Activated CD8-positive, alpha-beta T cell treated with anti-CD3 and anti-CD28 coated beads, Interleukin-2, amount 10 ng/mL, durations not matched to agents 7 days and 5 days (primary cell): ENCODE measurements at regions not wholly inside any gene's neighbourhood (a gene's known extent, or its start where the extent isn't known, plus 50 kb on each side); places are given as distances from the start of the nearest gene placed in this dataset.

ENCODE experiments used
- ATAC-seq: fragments of 150-1000 bp; cut with Tn5 transposase; one replicate; pipeline ENCODE4 v1.10.0; 2021; ENCODE audit warnings: moderate library complexity
- CTCF ChIA-PET: fragments of 350-600 bp; sonication (Branson Sonifier 250); formaldehyde crosslinking; loops from one replicate; lab custom pipeline; 2021; ENCODE audit warnings: antibody characterized with exemption; lab: Charles Lee
- POLR2A ChIA-PET: fragments of 350-600 bp; sonication (Branson Sonifier 250); formaldehyde crosslinking; loops from one replicate; lab custom pipeline; 2021; ENCODE audit warnings: antibody characterized with exemption; lab: Charles Lee
- DNase-seq: peaks from one replicate; pipeline ENCODE4 v3.0.0-alpha.2; 2020
- H3K27ac Mint-ChIP-seq: one replicate; pipeline ENCODE4 v1.8.0; 2021; ENCODE audit warnings: mild to moderate bottlenecking, mixed read lengths
- H3K27me3 Mint-ChIP-seq: one replicate; pipeline ENCODE4 v1.8.0; 2021; ENCODE audit warnings: low read depth, mixed read lengths
- H3K36me3 Mint-ChIP-seq: one replicate; pipeline ENCODE4 v1.8.0; 2021; ENCODE audit warnings: low read depth, mixed read lengths
- H3K4me1 Mint-ChIP-seq: one replicate; pipeline ENCODE4 v1.8.0; 2021; ENCODE audit warnings: low read depth, mixed read lengths
- H3K4me3 Mint-ChIP-seq: one replicate; pipeline ENCODE4 v1.8.0; 2021; ENCODE audit warnings: mild to moderate bottlenecking, mixed read lengths
- H3K9me3 Mint-ChIP-seq: one replicate; pipeline ENCODE4 v1.8.0; 2022; ENCODE audit warnings: mixed read lengths; ENCODE audit not compliant: insufficient read depth

GRCh38 chr14:83556065-83556464 is 1973.9 kb upstream of the FLRT2 start:
- ATAC-seq (no peak), DNase-seq (no peak)
- H3K27ac Mint-ChIP-seq: no peak overlapping the region
- ChIA-PET POLR2A (no interaction called here), CTCF (no interaction called here)
- no peaks in the 10 kb centered on the region for H3K36me3 Mint-ChIP-seq
- no peaks in the 10 kb centered on the region for H3K4me1 Mint-ChIP-seq
- H3K4me3 Mint-ChIP-seq: no peak overlapping the region
- peaks cover 22% of the 10 kb centered on the region for H3K9me3 Mint-ChIP-seq
- H3K27me3 Mint-ChIP-seq: no peaks in the 10 kb centered on the region

- ChIA-PET CTCF (no interaction called here), POLR2A (no interaction called here)
- no peaks in the 10 kb centered on the region for H3K27me3 Mint-ChIP-seq
- no peaks in the 10 kb centered on the region for H3K36me3 Mint-ChIP-seq
- H3K27ac Mint-ChIP-seq: no peak overlapping the region
- H3K4me3 Mint-ChIP-seq: no peak overlapping the region
- DNase-seq: no peak
- no peaks in the 10 kb centered on the region for H3K4me1 Mint-ChIP-seq
- ATAC-seq: no peak
- peaks cover 22% of the 10 kb centered on the region for H3K9me3 Mint-ChIP-seq
These were observed 1973.0 kb upstream of the FLRT2 start for GRCh38 chr14:83556746-83557453.

GRCh38 chr14:83558946-83559345 is 1971.0 kb upstream of the FLRT2 start:
- H3K27ac Mint-ChIP-seq: no peak overlapping the region
- H3K9me3 Mint-ChIP-seq: peaks cover 25% of the 10 kb centered on the region
- ChIA-PET POLR2A (no interaction called here), CTCF (no interaction called here)
- H3K4me3 Mint-ChIP-seq: no peak overlapping the region
- no peak for DNase-seq
- no peaks in the 10 kb centered on the region for H3K27me3 Mint-ChIP-seq
- H3K4me1 Mint-ChIP-seq: no peaks in the 10 kb centered on the region
- ATAC-seq: no peak
- no peaks in the 10 kb centered on the region for H3K36me3 Mint-ChIP-seq

GRCh38 chr14:83559721-83560120 is 1970.2 kb upstream of the FLRT2 start:
- Mint-ChIP-seq H3K4me1 (no peaks in the 10 kb centered on the region), H3K36me3 (no peaks in the 10 kb centered on the region), H3K27ac (no peak overlapping the region), H3K9me3 (peaks cover 28% of the 10 kb centered on the region), H3K4me3 (no peak overlapping the region), H3K27me3 (no peaks in the 10 kb centered on the region)
- ATAC-seq (no peak), DNase-seq (no peak)
- ChIA-PET POLR2A (no interaction called here), CTCF (no interaction called here)

- no peak overlapping the region for H3K4me3 Mint-ChIP-seq
- ChIA-PET POLR2A (no interaction called here), CTCF (no interaction called here)
- peaks cover 35% of the 10 kb centered on the region for H3K9me3 Mint-ChIP-seq
- H3K27me3 Mint-ChIP-seq: no peaks in the 10 kb centered on the region
- H3K36me3 Mint-ChIP-seq: no peaks in the 10 kb centered on the region
- ATAC-seq (no peak), DNase-seq (no peak)
- H3K27ac Mint-ChIP-seq: no peak overlapping the region
- no peaks in the 10 kb centered on the region for H3K4me1 Mint-ChIP-seq
These were observed 1968.7 kb upstream of the FLRT2 start for GRCh38 chr14:83561261-83561660.

GRCh38 chr14:83566567-83566966 is 1963.4 kb upstream of the FLRT2 start:
- H3K36me3 Mint-ChIP-seq: no peaks in the 10 kb centered on the region
- no peak overlapping the region for H3K27ac Mint-ChIP-seq
- H3K4me1 Mint-ChIP-seq: no peaks in the 10 kb centered on the region
- H3K9me3 Mint-ChIP-seq: peaks cover 14% of the 10 kb centered on the region
- DNase-seq (no peak), ATAC-seq (no peak)
- CTCF ChIA-PET: no interaction called here
- no peaks in the 10 kb centered on the region for H3K27me3 Mint-ChIP-seq
- no peak overlapping the region for H3K4me3 Mint-ChIP-seq
- POLR2A ChIA-PET: no interaction called here

- POLR2A ChIA-PET: no interaction called here
These were observed 1961.8 kb upstream of the FLRT2 start for GRCh38 chr14:83568141-83568540.

GRCh38 chr14:83575301-83575700 is 1954.6 kb upstream of the FLRT2 start:
- ATAC-seq (no peak), DNase-seq (no peak)
- H3K27me3 Mint-ChIP-seq: no peaks in the 10 kb centered on the region
- no peaks in the 10 kb centered on the region for H3K36me3 Mint-ChIP-seq
- H3K4me3 Mint-ChIP-seq: no peak overlapping the region
- no peaks in the 10 kb centered on the region for H3K4me1 Mint-ChIP-seq
- ChIA-PET CTCF (no interaction called here), POLR2A (no interaction called here)
- no peak overlapping the region for H3K27ac Mint-ChIP-seq
- peaks cover 8% of the 10 kb centered on the region for H3K9me3 Mint-ChIP-seq

More at GRCh38 chr14:83568141-83568540, 1961.8 kb upstream of the FLRT2 start:
- H3K4me3 Mint-ChIP-seq: no peak overlapping the region
- peaks cover 15% of the 10 kb centered on the region for H3K9me3 Mint-ChIP-seq
- CTCF ChIA-PET: no interaction called here
- H3K4me1 Mint-ChIP-seq: no peaks in the 10 kb centered on the region
- no peaks in the 10 kb centered on the region for H3K36me3 Mint-ChIP-seq
- no peaks in the 10 kb centered on the region for H3K27me3 Mint-ChIP-seq
- H3K27ac Mint-ChIP-seq: no peak overlapping the region
- DNase-seq: no peak
- ATAC-seq: no peak

GRCh38 chr14:83583201-83583600 is 1946.7 kb upstream of the FLRT2 start:
- ChIA-PET POLR2A (no interaction called here), CTCF (no interaction called here)
- Mint-ChIP-seq H3K27me3 (no peaks in the 10 kb centered on the region), H3K36me3 (no peaks in the 10 kb centered on the region), H3K4me3 (no peak overlapping the region), H3K9me3 (peaks cover 4% of the 10 kb centered on the region), H3K4me1 (no peaks in the 10 kb centered on the region), H3K27ac (no peak overlapping the region)
- ATAC-seq (no peak), DNase-seq (no peak)

GRCh38 chr14:83594874-83595273 is 1935.1 kb upstream of the FLRT2 start:
- H3K4me3 Mint-ChIP-seq: no peak overlapping the region
- H3K27me3 Mint-ChIP-seq: no peaks in the 10 kb centered on the region
- ChIA-PET POLR2A (no interaction called here), CTCF (no interaction called here)
- no peak for DNase-seq
- no peaks in the 10 kb centered on the region for H3K4me1 Mint-ChIP-seq
- peaks cover 13% of the 10 kb centered on the region for H3K9me3 Mint-ChIP-seq
- no peaks in the 10 kb centered on the region for H3K36me3 Mint-ChIP-seq
- ATAC-seq: no peak
- no peak overlapping the region for H3K27ac Mint-ChIP-seq

GRCh38 chr14:83607682-83608081 is 1922.3 kb upstream of the FLRT2 start:
- ChIA-PET POLR2A (no interaction called here), CTCF (no interaction called here)
- ATAC-seq (no peak), DNase-seq (no peak)
- Mint-ChIP-seq H3K27ac (no peak overlapping the region), H3K4me1 (no peaks in the 10 kb centered on the region), H3K27me3 (no peaks in the 10 kb centered on the region), H3K4me3 (no peak overlapping the region), H3K36me3 (no peaks in the 10 kb centered on the region), H3K9me3 (peaks cover 21% of the 10 kb centered on the region)

GRCh38 chr14:83611491-83611890 is 1918.5 kb upstream of the FLRT2 start:
- peaks cover 6% of the 10 kb centered on the region for H3K9me3 Mint-ChIP-seq
- H3K4me1 Mint-ChIP-seq: no peaks in the 10 kb centered on the region
- POLR2A ChIA-PET: no interaction called here
- CTCF ChIA-PET: no interaction called here
- no peak overlapping the region for H3K27ac Mint-ChIP-seq
- DNase-seq: no peak
- ATAC-seq: no peak
- no peaks in the 10 kb centered on the region for H3K36me3 Mint-ChIP-seq
- no peaks in the 10 kb centered on the region for H3K27me3 Mint-ChIP-seq
- H3K4me3 Mint-ChIP-seq: no peak overlapping the region

GRCh38 chr14:83611906-83612390 is 1918.0 kb upstream of the FLRT2 start:
- H3K4me1 Mint-ChIP-seq: no peaks in the 10 kb centered on the region
- no peak overlapping the region for H3K4me3 Mint-ChIP-seq
- POLR2A ChIA-PET: no interaction called here
- no peaks in the 10 kb centered on the region for H3K27me3 Mint-ChIP-seq
- no peaks in the 10 kb centered on the region for H3K36me3 Mint-ChIP-seq
- H3K27ac Mint-ChIP-seq: no peak overlapping the region
- peaks cover under 1% of the 10 kb centered on the region for H3K9me3 Mint-ChIP-seq
- DNase-seq (no peak), ATAC-seq (no peak)
- CTCF ChIA-PET: no interaction called here
